CD4-positive, CD25-positive, alpha-beta regulatory T cell (primary cell): ENCODE measurements at regions not wholly inside any gene's neighbourhood (a gene's known extent, or its start where the extent isn't known, plus 50 kb on each side); places are given as distances from the start of the nearest gene placed in this dataset.

Source experiments
- ATAC-seq, 2 donors: fragments of 150-1000 bp; cut with Tn5 transposase; one replicate each; pipeline ENCODE4 v1.10.0; 2021; ENCODE audit warnings: low read depth in 2 of 2, moderate number of reproducible peaks in 2 of 2, moderate library complexity in 1 of 2
- DNase-seq, 3 donors: peaks; one replicate each; pipeline versions ENCODE4 v3.0.0 to v3.0.0-alpha.2; 2012 to 2022; ENCODE audit warnings: mixed read lengths in 1 of 3
- H3K27ac ChIP-seq: one replicate; pipeline ENCODE4 v1.7.0; 2013; ENCODE audit warnings: mild to moderate bottlenecking, low read length; ENCODE audit not compliant: insufficient read depth, poor library complexity, severe bottlenecking
- H3K27me3 ChIP-seq: one replicate; pipeline ENCODE4 v1.7.0; 2013; ENCODE audit warnings: low read length; ENCODE audit not compliant: control insufficient read depth, insufficient read depth
- H3K36me3 ChIP-seq: one replicate; pipeline ENCODE4 v1.7.0; 2013; ENCODE audit warnings: mild to moderate bottlenecking, low read length, moderate library complexity; ENCODE audit not compliant: control insufficient read depth, insufficient read depth
- H3K4me1 ChIP-seq: 2 replicates; pipeline ENCODE4 v1.7.0; 2013; ENCODE audit warnings: mild to moderate bottlenecking, low read length; ENCODE audit not compliant: insufficient read depth, control insufficient read depth, poor library complexity, severe bottlenecking
- H3K4me3 ChIP-seq: one replicate; pipeline ENCODE4 v1.7.0; 2013; ENCODE audit warnings: low read depth, mild to moderate bottlenecking, low read length, moderate library complexity
- H3K9me3 ChIP-seq, 2 experiments: 1 replicate in 1 of 2; 2 replicates in 1 of 2; pipeline ENCODE4 v1.7.0; 2013; ENCODE audit warnings: low read length in 2 of 2, mild to moderate bottlenecking in 1 of 2, moderate library complexity in 1 of 2; ENCODE audit not compliant: control insufficient read depth in 2 of 2
- H3K27ac Mint-ChIP-seq, 3 donors: one replicate each; pipeline ENCODE4 v1.8.0; 2020 to 2022; ENCODE audit warnings: mild to moderate bottlenecking in 3 of 3, mixed read lengths in 3 of 3, moderate library complexity in 2 of 3
- H3K27me3 Mint-ChIP-seq: one replicate; pipeline ENCODE4 v1.8.0; 2022; ENCODE audit warnings: mild to moderate bottlenecking, mixed read lengths
- H3K36me3 Mint-ChIP-seq: one replicate; pipeline ENCODE4 v1.8.0; 2020; ENCODE audit warnings: mixed read lengths
- H3K4me1 Mint-ChIP-seq, 4 donors: one replicate each; pipeline ENCODE4 v1.8.0; 2020 to 2022; ENCODE audit warnings: mixed read lengths in 4 of 4, mild to moderate bottlenecking in 1 of 4
- H3K4me3 Mint-ChIP-seq, 4 donors: one replicate each; pipeline ENCODE4 v1.8.0; 2020 to 2022; ENCODE audit warnings: mild to moderate bottlenecking in 4 of 4, mixed read lengths in 4 of 4, moderate library complexity in 3 of 4
- H3K9me3 Mint-ChIP-seq, 7 donors: one replicate each; pipeline ENCODE4 v1.8.0; 2020 to 2022; ENCODE audit warnings: mixed read lengths in 7 of 7, mild to moderate bottlenecking in 3 of 7, moderate library complexity in 2 of 7

- Mint-ChIP-seq H3K4me3 (peak overlapping the region in 2 of 4 donors; percentile 8), H3K27ac (peak overlapping the region in 1 of 3 donors; percentile 51), H3K27me3 (peaks cover 37% of the 10 kb centered on the region), H3K36me3 (peaks cover 3% of the 10 kb centered on the region), H3K9me3 (peaks cover 0 to 14% (median 4%) of the 10 kb centered on the region in 7 donors), H3K4me1 (peaks cover 6 to 35% (median 17%) of the 10 kb centered on the region in 4 donors)
- Histone ChIP-seq H3K27me3 (no peaks in the 10 kb centered on the region), H3K27ac (no peak overlapping the region), H3K4me3 (no peak overlapping the region), H3K36me3 (no peaks in the 10 kb centered on the region), H3K4me1 (peaks cover 18% of the 10 kb centered on the region), H3K9me3 (peaks cover 7 to 12% of the 10 kb centered on the region in 2 experiments)
- peak; percentile 11 to 86 (median 65) for DNase-seq
- peak; percentile 52 to 68 for ATAC-seq
These were observed 162.0 kb downstream of the KLF13 start for GRCh38 chr15:31488437-31489204.

GRCh38 chr15:31489281-31489680 is 162.6 kb downstream of the KLF13 start:
- Mint-ChIP-seq H3K9me3 (peaks cover 0 to 14% (median 4%) of the 10 kb centered on the region in 7 donors), H3K27me3 (peaks cover 40% of the 10 kb centered on the region), H3K4me3 (no peak overlapping the region), H3K27ac (no peak overlapping the region), H3K36me3 (peaks cover 3% of the 10 kb centered on the region), H3K4me1 (peaks cover 6 to 32% (median 17%) of the 10 kb centered on the region in 4 donors)
- peaks cover 18% of the 10 kb centered on the region for H3K4me1 ChIP-seq
- no peaks in the 10 kb centered on the region for H3K36me3 ChIP-seq
- H3K27me3 ChIP-seq = no peaks in the 10 kb centered on the region
- no peak overlapping the region for H3K27ac ChIP-seq
- DNase-seq (no peak), ATAC-seq (no peak)
- no peak overlapping the region for H3K4me3 ChIP-seq
- peaks cover 7 to 12% of the 10 kb centered on the region in 2 experiments for H3K9me3 ChIP-seq

- peaks cover 18% of the 10 kb centered on the region for H3K4me1 ChIP-seq
- peak in 1 of 2 donors; percentile 20 for ATAC-seq
- H3K27ac ChIP-seq = no peak overlapping the region
- DNase-seq = peak in 2 of 3 donors; percentile 56 to 67
- peaks cover 0 to 14% (median 2%) of the 10 kb centered on the region in 7 donors for H3K9me3 Mint-ChIP-seq
- H3K4me3 Mint-ChIP-seq = no peak overlapping the region
- no peaks in the 10 kb centered on the region for H3K36me3 ChIP-seq
- H3K4me3 ChIP-seq = no peak overlapping the region
- H3K9me3 ChIP-seq = peaks cover 7 to 12% of the 10 kb centered on the region in 2 experiments
- H3K27ac Mint-ChIP-seq = no peak overlapping the region
- H3K4me1 Mint-ChIP-seq = peaks cover 6 to 24% (median 16%) of the 10 kb centered on the region in 4 donors
- H3K36me3 Mint-ChIP-seq = peaks cover 3% of the 10 kb centered on the region
- H3K27me3 Mint-ChIP-seq = peaks cover 34% of the 10 kb centered on the region
- H3K27me3 ChIP-seq = no peaks in the 10 kb centered on the region
These were observed 163.4 kb downstream of the KLF13 start for GRCh38 chr15:31489801-31490646.

GRCh38 chr15:31494786-31495185 is 168.2 kb downstream of the KLF13 start:
- H3K4me3 Mint-ChIP-seq = no peak overlapping the region
- peaks cover 35% of the 10 kb centered on the region for H3K27me3 Mint-ChIP-seq
- Histone ChIP-seq H3K36me3 (no peaks in the 10 kb centered on the region), H3K4me3 (no peak overlapping the region), H3K27me3 (no peaks in the 10 kb centered on the region), H3K9me3 (peaks cover 7 to 12% of the 10 kb centered on the region in 2 experiments), H3K27ac (no peak overlapping the region), H3K4me1 (peaks cover 5% of the 10 kb centered on the region)
- peaks cover 0 to 9% (median 6%) of the 10 kb centered on the region in 4 donors for H3K4me1 Mint-ChIP-seq
- peaks cover 0 to 14% (median 2%) of the 10 kb centered on the region in 7 donors for H3K9me3 Mint-ChIP-seq
- no peak overlapping the region for H3K27ac Mint-ChIP-seq
- ATAC-seq (no peak), DNase-seq (no peak)
- peaks cover 3% of the 10 kb centered on the region for H3K36me3 Mint-ChIP-seq

DNA sequence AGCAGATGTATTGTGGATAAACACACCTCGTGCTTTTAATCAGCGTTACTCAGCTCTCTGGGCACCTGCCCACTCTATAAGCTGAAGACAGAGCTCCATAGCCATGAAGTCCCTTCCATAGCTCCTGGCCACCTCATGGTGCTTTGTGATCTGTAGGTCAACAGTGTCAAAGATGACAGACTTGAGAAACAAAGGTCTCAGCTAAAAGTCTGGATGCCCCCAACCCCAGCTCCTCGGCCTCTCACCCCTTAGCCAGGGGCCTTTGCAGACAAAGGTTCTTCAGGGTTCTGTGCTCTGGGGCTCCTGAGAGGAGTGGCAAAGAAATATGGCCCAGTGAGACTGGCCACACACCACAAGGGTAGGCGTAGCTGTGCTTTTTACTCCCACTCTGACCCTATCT is 168.6 kb downstream of the KLF13 start:
- H3K27ac ChIP-seq = no peak overlapping the region
- peaks cover under 1% of the 10 kb centered on the region for H3K4me1 ChIP-seq
- peaks cover 7 to 12% of the 10 kb centered on the region in 2 experiments for H3K9me3 ChIP-seq
- DNase-seq = no peak
- Mint-ChIP-seq H3K27me3 (peaks cover 32% of the 10 kb centered on the region), H3K27ac (no peak overlapping the region), H3K36me3 (peaks cover 3% of the 10 kb centered on the region), H3K9me3 (peaks cover 0 to 13% (median 2%) of the 10 kb centered on the region in 7 donors), H3K4me3 (no peak overlapping the region), H3K4me1 (peaks cover 0 to 4% (median 2%) of the 10 kb centered on the region in 4 donors)
- H3K36me3 ChIP-seq = no peaks in the 10 kb centered on the region
- no peak overlapping the region for H3K4me3 ChIP-seq
- H3K27me3 ChIP-seq = no peaks in the 10 kb centered on the region
- ATAC-seq = no peak

DNA sequence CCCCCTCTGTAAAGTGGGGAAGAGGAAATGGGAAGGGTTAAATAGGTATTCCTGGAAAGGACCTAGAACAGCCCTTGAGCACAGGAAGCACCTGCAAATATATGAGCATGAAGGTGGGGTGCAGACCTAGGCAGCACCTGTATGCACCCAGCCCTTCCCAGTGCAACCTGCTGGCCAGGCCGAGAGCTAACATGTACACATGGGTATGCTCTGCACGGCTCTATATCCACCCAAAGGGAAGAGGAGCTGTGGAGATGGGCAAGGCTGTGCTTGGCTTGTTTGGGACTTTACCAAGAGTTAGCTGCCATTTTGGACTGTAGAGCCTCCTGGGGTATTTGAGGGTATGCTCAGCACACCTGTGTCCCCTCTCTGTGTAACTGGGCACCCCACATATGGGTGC is 171.2 kb downstream of the KLF13 start:
- no peaks in the 10 kb centered on the region for H3K36me3 Mint-ChIP-seq
- Histone ChIP-seq H3K36me3 (no peaks in the 10 kb centered on the region), H3K9me3 (no peaks in the 10 kb centered on the region), H3K27ac (no peak overlapping the region), H3K27me3 (no peaks in the 10 kb centered on the region), H3K4me1 (no peaks in the 10 kb centered on the region), H3K4me3 (no peak overlapping the region)
- DNase-seq (no peak), ATAC-seq (no peak)
- H3K4me1 Mint-ChIP-seq = peaks cover 0 to 1% (median 0%) of the 10 kb centered on the region in 4 donors
- no peak overlapping the region for H3K27ac Mint-ChIP-seq
- peaks cover 22% of the 10 kb centered on the region for H3K27me3 Mint-ChIP-seq
- H3K9me3 Mint-ChIP-seq = no peaks in the 10 kb centered on the region
- H3K4me3 Mint-ChIP-seq = no peak overlapping the region

GRCh38 chr15:31498329-31498728 is 171.7 kb downstream of the KLF13 start:
- Mint-ChIP-seq H3K4me1 (peaks cover 0 to 1% (median 0%) of the 10 kb centered on the region in 4 donors), H3K27me3 (peaks cover 22% of the 10 kb centered on the region), H3K36me3 (no peaks in the 10 kb centered on the region), H3K9me3 (no peaks in the 10 kb centered on the region), H3K27ac (no peak overlapping the region), H3K4me3 (no peak overlapping the region)
- DNase-seq (no peak), ATAC-seq (no peak)
- H3K4me3 ChIP-seq = no peak overlapping the region
- H3K9me3 ChIP-seq = no peaks in the 10 kb centered on the region
- no peaks in the 10 kb centered on the region for H3K36me3 ChIP-seq
- no peaks in the 10 kb centered on the region for H3K4me1 ChIP-seq
- no peak overlapping the region for H3K27ac ChIP-seq
- H3K27me3 ChIP-seq = no peaks in the 10 kb centered on the region
